ENCODE measurements at regions not wholly inside any gene's neighbourhood (a gene's known extent, or its start where the extent isn't known, plus 50 kb on each side); places are given as distances from the start of the nearest gene placed in this dataset.

GRCh38 chr6:168208854-168209253 lies 110.7 kb downstream of the DACT2 start:
- TF ChIP-seq, protein P1, sequence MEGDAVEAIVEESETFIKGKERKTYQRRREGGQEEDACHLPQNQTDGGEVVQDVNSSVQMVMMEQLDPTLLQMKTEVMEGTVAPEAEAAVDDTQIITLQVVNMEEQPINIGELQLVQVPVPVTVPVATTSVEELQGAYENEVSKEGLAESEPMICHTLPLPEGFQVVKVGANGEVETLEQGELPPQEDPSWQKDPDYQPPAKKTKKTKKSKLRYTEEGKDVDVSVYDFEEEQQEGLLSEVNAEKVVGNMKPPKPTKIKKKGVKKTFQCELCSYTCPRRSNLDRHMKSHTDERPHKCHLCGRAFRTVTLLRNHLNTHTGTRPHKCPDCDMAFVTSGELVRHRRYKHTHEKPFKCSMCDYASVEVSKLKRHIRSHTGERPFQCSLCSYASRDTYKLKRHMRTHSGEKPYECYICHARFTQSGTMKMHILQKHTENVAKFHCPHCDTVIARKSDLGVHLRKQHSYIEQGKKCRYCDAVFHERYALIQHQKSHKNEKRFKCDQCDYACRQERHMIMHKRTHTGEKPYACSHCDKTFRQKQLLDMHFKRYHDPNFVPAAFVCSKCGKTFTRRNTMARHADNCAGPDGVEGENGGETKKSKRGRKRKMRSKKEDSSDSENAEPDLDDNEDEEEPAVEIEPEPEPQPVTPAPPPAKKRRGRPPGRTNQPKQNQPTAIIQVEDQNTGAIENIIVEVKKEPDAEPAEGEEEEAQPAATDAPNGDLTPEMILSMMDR (IDR thresholded peaks at IDR 0.05), result no peak
- TF ChIP-seq POLR2A (IDR thresholded peaks at IDR 0.05), result no peak

Data from body of pancreas (tissue), 4 donors.